ENCODE measurements at regions not wholly inside any gene's neighbourhood (a gene's known extent, or its start where the extent isn't known, plus 50 kb on each side); places are given as distances from the start of the nearest gene placed in this dataset.
"Not testable (repeated sequence)": the region's sequence is repeated elsewhere in the genome, so short reads cannot be mapped to it uniquely, and the experiment has no call there.

- no peak overlapping the region for H3K9ac ChIP-seq
- H3K4me3 ChIP-seq, result no peak overlapping the region
- H3K36me3 ChIP-seq (ENCODE audit: low read depth), result no peaks in the 10 kb centered on the region
- 22 to 27% methylated on average over 11 to 12 of the region's 12 CpGs for WGBS, 2 experiments (ENCODE audit: low coverage in 1 of 2, low lambda C conversion rate in 2 of 2, missing lambda C conversion rate in 2 of 2)
- no peaks in the 10 kb centered on the region for H3K4me1 ChIP-seq (ENCODE audit: insufficient read depth)
- H3F3A ChIP-seq (ENCODE audit: insufficient read depth), result no peaks in the 10 kb centered on the region
- no peaks in the 10 kb centered on the region for H3K79me2 ChIP-seq (ENCODE audit: insufficient read depth)
- H4K20me1 ChIP-seq (ENCODE audit: insufficient read depth), result no peaks in the 10 kb centered on the region
- no peaks in the 10 kb centered on the region for H3K27me3 ChIP-seq (replicated peaks; ENCODE audit: insufficient read depth)
- H3K4me2 ChIP-seq (ENCODE audit: unreplicated experiment), result no peak overlapping the region
- H3K9me3 ChIP-seq (ENCODE audit: low read depth), result no peaks in the 10 kb centered on the region
- TF ChIP-seq EZH2 (IDR thresholded peaks at IDR 0.05; ENCODE audit: insufficient read depth, poor library complexity, severe bottlenecking) (no peak), EZH2phosphoT487 (IDR thresholded peaks at IDR 0.05; ENCODE audit: insufficient read depth, low read depth) (no peak)
- H3K9me2 ChIP-seq (ENCODE audit: insufficient read depth), result no peaks in the 10 kb centered on the region
- H2AFZ ChIP-seq, result no peak overlapping the region
- DNase-seq, result no peak
- in situ Hi-C loops (cut with MboI), result no loop called here
- H3K27ac ChIP-seq, result no peak overlapping the region
These were observed 217.0 kb upstream of the OBI1 start for GRCh38 chr13:78875792-78876580.

GRCh38 chr13:78868991-78869390 lies 210.0 kb upstream of the OBI1 start:
- WGBS, 2 experiments (ENCODE audit: low coverage in 1 of 2, low lambda C conversion rate in 2 of 2, missing lambda C conversion rate in 2 of 2), result 0% methylated on average over 1 of the region's 1 CpG
- no peaks in the 10 kb centered on the region for H3K9me2 ChIP-seq (ENCODE audit: insufficient read depth)
- H4K20me1 ChIP-seq (ENCODE audit: insufficient read depth), result no peaks in the 10 kb centered on the region
- H2AFZ ChIP-seq, result no peak overlapping the region
- no peak overlapping the region for H3K4me2 ChIP-seq (ENCODE audit: unreplicated experiment)
- no peak overlapping the region for H3K27ac ChIP-seq
- TF ChIP-seq EZH2phosphoT487 (IDR thresholded peaks at IDR 0.05; ENCODE audit: insufficient read depth, low read depth) (no peak), EZH2 (IDR thresholded peaks at IDR 0.05; ENCODE audit: insufficient read depth, poor library complexity, severe bottlenecking) (no peak)
- no peak overlapping the region for H3K4me3 ChIP-seq
- in situ Hi-C loops (cut with MboI), result no loop called here
- DNase-seq, result no peak
- H3F3A ChIP-seq (ENCODE audit: insufficient read depth), result no peaks in the 10 kb centered on the region
- no peaks in the 10 kb centered on the region for H3K9me3 ChIP-seq (ENCODE audit: low read depth)
- H3K27me3 ChIP-seq (replicated peaks; ENCODE audit: insufficient read depth), result no peaks in the 10 kb centered on the region
- H3K79me2 ChIP-seq (ENCODE audit: insufficient read depth), result no peaks in the 10 kb centered on the region
- no peak overlapping the region for H3K9ac ChIP-seq
- H3K36me3 ChIP-seq (ENCODE audit: low read depth), result no peaks in the 10 kb centered on the region
- no peaks in the 10 kb centered on the region for H3K4me1 ChIP-seq (ENCODE audit: insufficient read depth)

GRCh38 chr13:78867655-78868054 lies 208.7 kb upstream of the OBI1 start:
- H3K36me3 ChIP-seq (ENCODE audit: low read depth), result no peaks in the 10 kb centered on the region
- no peaks in the 10 kb centered on the region for H3K27me3 ChIP-seq (replicated peaks; ENCODE audit: insufficient read depth)
- no peak overlapping the region for H3K9ac ChIP-seq
- in situ Hi-C loops (cut with MboI), result no loop called here
- DNase-seq, result no peak
- H3K9me2 ChIP-seq (ENCODE audit: insufficient read depth), result no peaks in the 10 kb centered on the region
- H3K4me2 ChIP-seq (ENCODE audit: unreplicated experiment), result no peak overlapping the region
- H3K27ac ChIP-seq, result no peak overlapping the region
- H4K20me1 ChIP-seq (ENCODE audit: insufficient read depth), result no peaks in the 10 kb centered on the region
- no peak overlapping the region for H3K4me3 ChIP-seq
- H3K9me3 ChIP-seq (ENCODE audit: low read depth), result no peaks in the 10 kb centered on the region
- no peaks in the 10 kb centered on the region for H3K79me2 ChIP-seq (ENCODE audit: insufficient read depth)
- TF ChIP-seq EZH2phosphoT487 (IDR thresholded peaks at IDR 0.05; ENCODE audit: insufficient read depth, low read depth) (no peak), EZH2 (IDR thresholded peaks at IDR 0.05; ENCODE audit: insufficient read depth, poor library complexity, severe bottlenecking) (no peak)
- H3K4me1 ChIP-seq (ENCODE audit: insufficient read depth), result no peaks in the 10 kb centered on the region
- no peak overlapping the region for H2AFZ ChIP-seq
- 4 to 11% methylated on average over 3 of the region's 3 CpGs for WGBS, 2 experiments (ENCODE audit: low coverage in 1 of 2, low lambda C conversion rate in 2 of 2, missing lambda C conversion rate in 2 of 2)
- no peaks in the 10 kb centered on the region for H3F3A ChIP-seq (ENCODE audit: insufficient read depth)

GRCh38 chr13:78866076-78866475 lies 207.1 kb upstream of the OBI1 start:
- H3K4me2 ChIP-seq (ENCODE audit: unreplicated experiment); in situ Hi-C loops (cut with MboI); H3K27ac ChIP-seq; H3K9me3 ChIP-seq (ENCODE audit: low read depth); H3F3A ChIP-seq (ENCODE audit: insufficient read depth); H3K27me3 ChIP-seq (replicated peaks; ENCODE audit: insufficient read depth); H3K4me3 ChIP-seq; H3K9ac ChIP-seq; H3K79me2 ChIP-seq (ENCODE audit: insufficient read depth); DNase-seq; H3K36me3 ChIP-seq (ENCODE audit: low read depth); H3K4me1 ChIP-seq (ENCODE audit: insufficient read depth); H4K20me1 ChIP-seq (ENCODE audit: insufficient read depth); H3K9me2 ChIP-seq (ENCODE audit: insufficient read depth); H2AFZ ChIP-seq: not testable (repeated sequence)
- WGBS, 2 experiments (ENCODE audit: low coverage in 1 of 2, low lambda C conversion rate in 2 of 2, missing lambda C conversion rate in 2 of 2), result 6 to 10% methylated on average over 6 of the region's 6 CpGs

- no peak overlapping the region for H3K4me2 ChIP-seq (ENCODE audit: unreplicated experiment)
- no peaks in the 10 kb centered on the region for H3K27me3 ChIP-seq (replicated peaks; ENCODE audit: insufficient read depth)
- H3F3A ChIP-seq (ENCODE audit: insufficient read depth), result no peaks in the 10 kb centered on the region
- H3K9me2 ChIP-seq (ENCODE audit: insufficient read depth), result no peaks in the 10 kb centered on the region
- H3K9ac ChIP-seq, result no peak overlapping the region
- no peaks in the 10 kb centered on the region for H3K9me3 ChIP-seq (ENCODE audit: low read depth)
- no peak overlapping the region for H3K4me3 ChIP-seq
- no peaks in the 10 kb centered on the region for H3K4me1 ChIP-seq (ENCODE audit: insufficient read depth)
- in situ Hi-C loops (cut with MboI), result no loop called here
- DNase-seq, result no peak
- H3K36me3 ChIP-seq (ENCODE audit: low read depth), result no peaks in the 10 kb centered on the region
- WGBS, 2 experiments (ENCODE audit: low coverage in 1 of 2, low lambda C conversion rate in 2 of 2, missing lambda C conversion rate in 2 of 2), result 8 to 9% methylated on average over 1 of the region's 1 CpG
- H3K27ac ChIP-seq, result no peak overlapping the region
- no peaks in the 10 kb centered on the region for H3K79me2 ChIP-seq (ENCODE audit: insufficient read depth)
- no peak for TF ChIP-seq EZH2phosphoT487 (IDR thresholded peaks at IDR 0.05; ENCODE audit: insufficient read depth, low read depth)
- no peak for TF ChIP-seq EZH2 (IDR thresholded peaks at IDR 0.05; ENCODE audit: insufficient read depth, poor library complexity, severe bottlenecking)
- no peak overlapping the region for H2AFZ ChIP-seq
- no peaks in the 10 kb centered on the region for H4K20me1 ChIP-seq (ENCODE audit: insufficient read depth)
These were observed 203.5 kb upstream of the OBI1 start for GRCh38 chr13:78862446-78862845.
